CD4-positive, alpha-beta memory T cell (primary cell): ENCODE measurements at regions not wholly inside any gene's neighbourhood (a gene's known extent, or its start where the extent isn't known, plus 50 kb on each side); places are given as distances from the start of the nearest gene placed in this dataset.

Experiments used
- CTCF ChIA-PET: fragments of 350-600 bp; sonication (Branson Sonifier 250); formaldehyde crosslinking; loops from one replicate; lab custom pipeline; 2021; ENCODE audit warnings: inconsistent platforms; ENCODE audit not compliant: partially characterized antibody; lab: Charles Lee
- POLR2A ChIA-PET: fragments of 350-600 bp; sonication (Branson Sonifier 250); formaldehyde crosslinking; loops from one replicate; lab custom pipeline; 2021; ENCODE audit not compliant: partially characterized antibody; lab: Charles Lee
- DNase-seq, 5 donors: peaks; one replicate each; pipeline versions ENCODE4 v3.0.0 to v3.0.0-alpha.2; 2020 to 2022; ENCODE audit warnings: mixed read lengths in 1 of 5
- H3K27ac ChIP-seq: one replicate; pipeline ENCODE4 v1.7.0; 2013; ENCODE audit warnings: low read depth, low read length
- H3K27me3 ChIP-seq: 2 replicates; pipeline ENCODE4 v1.7.0; 2013; ENCODE audit warnings: mild to moderate bottlenecking, low read length, moderate library complexity; ENCODE audit not compliant: insufficient read depth
- H3K36me3 ChIP-seq: 2 replicates; pipeline ENCODE4 v1.7.0; 2013; ENCODE audit warnings: mild to moderate bottlenecking, low read length, moderate library complexity; ENCODE audit not compliant: insufficient read depth
- H3K4me1 ChIP-seq: 2 replicates; pipeline ENCODE4 v1.7.0; 2013; ENCODE audit warnings: mild to moderate bottlenecking, low read length, moderate library complexity; ENCODE audit not compliant: insufficient read depth
- H3K4me3 ChIP-seq, 2 donors: one replicate each; pipeline ENCODE4 v1.7.0; 2013; ENCODE audit warnings: low read length in 2 of 2, mild to moderate bottlenecking in 1 of 2
- H3K9me3 ChIP-seq, 2 donors: one replicate each; pipeline ENCODE4 v1.7.0; 2013; ENCODE audit warnings: low read length in 2 of 2, control low read depth in 1 of 2; ENCODE audit not compliant: control insufficient read depth in 1 of 2
- H3K27ac Mint-ChIP-seq, 7 donors: one replicate each; pipeline ENCODE4 v1.8.0; 2020 to 2021; ENCODE audit warnings: mixed read lengths in 7 of 7, mild to moderate bottlenecking in 6 of 7, inconsistent platforms in 3 of 7, moderate library complexity in 3 of 7
- H3K27me3 Mint-ChIP-seq, 2 donors: one replicate each; pipeline ENCODE4 v1.8.0; 2020 to 2021; ENCODE audit warnings: mixed read lengths in 2 of 2
- H3K36me3 Mint-ChIP-seq, 2 donors: one replicate each; pipeline ENCODE4 v1.8.0; 2020 to 2021; ENCODE audit warnings: mixed read lengths in 2 of 2, inconsistent platforms in 1 of 2, mild to moderate bottlenecking in 1 of 2
- H3K4me1 Mint-ChIP-seq, 4 donors: one replicate each; pipeline ENCODE4 v1.8.0; 2020 to 2021; ENCODE audit warnings: mixed read lengths in 4 of 4, mild to moderate bottlenecking in 1 of 4
- H3K4me3 Mint-ChIP-seq, 8 donors: one replicate each; pipeline ENCODE4 v1.8.0; 2020 to 2021; ENCODE audit warnings: mixed read lengths in 8 of 8, mild to moderate bottlenecking in 7 of 8, moderate library complexity in 6 of 8, inconsistent platforms in 3 of 8
- H3K9me3 Mint-ChIP-seq, 8 donors: one replicate each; pipeline ENCODE4 v1.8.0; 2020 to 2021; ENCODE audit warnings: mixed read lengths in 8 of 8, mild to moderate bottlenecking in 5 of 8, inconsistent platforms in 3 of 8, moderate library complexity in 1 of 8
- intact Hi-C: fragments of 100-400 bp; cut with micrococcal nuclease; formaldehyde crosslinking; loops from one replicate; pipeline ENCODE4 v1.15.1; 2023

DNA sequence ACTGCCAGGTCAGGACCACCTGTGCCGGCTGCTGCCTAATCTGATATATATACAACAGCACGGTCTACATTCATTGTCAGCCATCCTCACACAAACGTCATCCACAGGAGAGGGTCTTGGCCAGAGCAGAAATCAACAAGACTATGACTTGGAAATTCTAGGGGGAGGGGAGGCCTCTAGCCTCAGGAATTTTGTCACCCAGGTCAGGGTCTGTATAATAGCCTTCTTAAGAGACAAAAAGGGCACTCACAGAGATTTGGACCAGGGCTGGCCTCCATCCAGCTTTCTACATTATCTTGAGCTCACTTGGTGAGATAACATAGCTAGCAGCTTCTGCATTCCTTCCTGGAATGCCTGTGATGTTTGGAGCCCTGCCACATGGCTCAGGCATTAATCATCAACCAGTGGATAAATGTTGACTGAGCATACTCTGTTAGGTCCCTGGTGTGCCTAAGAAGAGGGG, 50.4 kb upstream of the CTIF start:
- no peaks in the 10 kb centered on the region for H3K36me3 ChIP-seq
- H3K4me3 Mint-ChIP-seq = no peak overlapping the region
- H3K9me3 ChIP-seq = no peaks in the 10 kb centered on the region
- intact Hi-C loops = no loop called here
- no peak for DNase-seq
- POLR2A ChIA-PET = no interaction called here
- no peak overlapping the region for H3K27ac Mint-ChIP-seq
- no peak overlapping the region for H3K4me3 ChIP-seq
- H3K27me3 ChIP-seq = no peaks in the 10 kb centered on the region
- no peaks in the 10 kb centered on the region for H3K4me1 Mint-ChIP-seq
- H3K9me3 Mint-ChIP-seq = no peaks in the 10 kb centered on the region
- H3K4me1 ChIP-seq = no peaks in the 10 kb centered on the region
- peaks cover 25 to 43% of the 10 kb centered on the region in 2 donors for H3K27me3 Mint-ChIP-seq
- no peak overlapping the region for H3K27ac ChIP-seq
- CTCF ChIA-PET = interaction anchor here (3.5 kb wide), 1 partner anchor 14 kb away, joined by 13 read pairs; no protein-coding TSS in a partner anchor
- no peaks in the 10 kb centered on the region for H3K36me3 Mint-ChIP-seq

DNA sequence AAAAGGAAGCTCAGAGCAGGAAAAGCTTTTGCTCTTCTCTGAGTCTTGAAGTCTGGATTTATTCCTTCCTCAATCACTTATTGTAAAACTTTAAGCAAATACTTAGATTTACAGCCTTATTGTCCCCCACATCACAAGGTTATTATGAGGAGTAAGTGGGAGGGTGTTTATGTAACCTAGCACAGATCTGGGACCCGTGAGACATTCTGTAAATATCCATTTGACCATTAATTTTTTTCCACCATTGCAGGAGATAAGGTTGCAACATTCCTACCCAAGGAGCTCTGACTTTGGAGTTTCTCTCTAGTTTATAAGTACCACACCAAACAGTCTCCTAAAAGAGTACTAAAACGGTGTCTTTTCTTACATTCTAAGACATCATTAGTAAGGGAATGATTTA, 52.1 kb upstream of the CTIF start:
- Mint-ChIP-seq H3K27ac (no peak overlapping the region), H3K4me3 (no peak overlapping the region), H3K9me3 (no peaks in the 10 kb centered on the region), H3K4me1 (no peaks in the 10 kb centered on the region), H3K36me3 (no peaks in the 10 kb centered on the region), H3K27me3 (peaks cover 16 to 31% of the 10 kb centered on the region in 2 donors)
- H3K27me3 ChIP-seq = no peaks in the 10 kb centered on the region
- H3K27ac ChIP-seq = no peak overlapping the region
- no peak overlapping the region for H3K4me3 ChIP-seq
- H3K9me3 ChIP-seq = no peaks in the 10 kb centered on the region
- DNase-seq = no peak
- CTCF ChIA-PET = interaction anchor here (0.7 to 3.5 kb wide), 2 partner anchors 12 to 187 kb away, joined by 3 to 13 read pairs; no protein-coding TSS in a partner anchor
- no peaks in the 10 kb centered on the region for H3K36me3 ChIP-seq
- POLR2A ChIA-PET = no interaction called here
- intact Hi-C loops = no loop called here
- no peaks in the 10 kb centered on the region for H3K4me1 ChIP-seq

DNA sequence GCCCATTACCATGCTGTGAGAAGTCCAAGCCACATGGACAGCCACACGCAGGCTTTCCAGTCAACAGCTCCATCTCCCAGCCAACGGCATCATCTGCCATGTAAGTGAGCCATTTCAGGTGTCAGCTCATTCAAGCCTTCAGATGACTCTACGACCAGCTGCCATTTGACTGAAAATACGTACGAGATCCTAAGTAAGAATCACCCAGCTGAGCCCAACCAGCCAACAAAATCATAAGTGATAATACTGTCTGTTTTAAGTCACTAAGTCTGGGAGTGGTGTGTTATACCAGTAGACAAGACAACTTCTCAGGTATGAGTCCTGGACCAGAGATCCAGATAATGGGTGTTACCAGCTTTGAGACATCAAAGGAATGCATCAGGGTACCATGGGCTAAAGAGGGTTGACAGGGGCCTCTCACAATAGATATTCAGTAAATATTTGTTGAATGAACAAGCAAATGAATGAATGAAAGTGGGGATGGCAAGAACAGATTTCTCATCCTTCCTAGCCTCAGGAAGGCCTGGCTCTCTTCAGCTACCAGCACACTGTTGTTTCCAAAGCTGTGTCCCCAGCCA, 52.9 kb upstream of the CTIF start:
- H3K4me1 ChIP-seq = no peaks in the 10 kb centered on the region
- no peaks in the 10 kb centered on the region for H3K4me1 Mint-ChIP-seq
- no peaks in the 10 kb centered on the region for H3K36me3 ChIP-seq
- intact Hi-C loops = no loop called here
- ChIA-PET POLR2A (no interaction called here), CTCF (interaction anchor here (3.5 kb wide), 1 partner anchor 11 kb away, joined by 13 read pairs; no protein-coding TSS in a partner anchor)
- H3K27me3 Mint-ChIP-seq = peaks cover 21 to 27% of the 10 kb centered on the region in 2 donors
- H3K4me3 ChIP-seq = no peak overlapping the region
- no peaks in the 10 kb centered on the region for H3K9me3 Mint-ChIP-seq
- no peaks in the 10 kb centered on the region for H3K36me3 Mint-ChIP-seq
- no peaks in the 10 kb centered on the region for H3K9me3 ChIP-seq
- no peaks in the 10 kb centered on the region for H3K27me3 ChIP-seq
- no peak overlapping the region for H3K27ac ChIP-seq
- H3K4me3 Mint-ChIP-seq = no peak overlapping the region
- no peak overlapping the region for H3K27ac Mint-ChIP-seq
- no peak for DNase-seq

DNA sequence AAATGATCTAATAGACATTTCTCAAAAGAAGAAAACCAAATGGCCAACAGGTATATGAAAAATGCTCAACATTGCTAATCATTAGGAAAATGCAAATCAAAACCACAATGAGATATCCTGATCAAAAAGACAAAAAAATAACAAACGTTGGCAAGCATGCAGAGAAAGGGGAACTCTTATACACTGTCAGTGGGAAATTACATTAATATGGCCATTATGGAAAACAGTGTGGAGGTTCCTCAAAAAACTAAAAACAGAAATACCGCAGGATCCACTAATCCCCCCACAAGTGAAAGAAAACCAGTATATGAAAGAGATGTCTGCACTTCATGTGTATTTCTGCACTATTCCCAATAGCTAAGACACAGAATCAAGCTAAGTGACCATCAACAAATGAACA, 57.7 kb upstream of the CTIF start:
- Histone ChIP-seq H3K4me1 (no peaks in the 10 kb centered on the region), H3K9me3 (no peaks in the 10 kb centered on the region), H3K36me3 (no peaks in the 10 kb centered on the region), H3K27ac (no peak overlapping the region), H3K27me3 (no peaks in the 10 kb centered on the region), H3K4me3 (no peak overlapping the region)
- Mint-ChIP-seq H3K36me3 (no peaks in the 10 kb centered on the region), H3K4me1 (no peaks in the 10 kb centered on the region), H3K27me3 (peaks cover 9 to 16% of the 10 kb centered on the region in 2 donors), H3K9me3 (no peaks in the 10 kb centered on the region), H3K27ac (no peak overlapping the region), H3K4me3 (no peak overlapping the region)
- DNase-seq = no peak
- intact Hi-C loops = no loop called here
- POLR2A ChIA-PET = no interaction called here
- CTCF ChIA-PET = interaction anchor here (0.7 to 1.3 kb wide), 2 partner anchors 35 to 184 kb away, joined by 3 read pairs; no protein-coding TSS in a partner anchor

DNA sequence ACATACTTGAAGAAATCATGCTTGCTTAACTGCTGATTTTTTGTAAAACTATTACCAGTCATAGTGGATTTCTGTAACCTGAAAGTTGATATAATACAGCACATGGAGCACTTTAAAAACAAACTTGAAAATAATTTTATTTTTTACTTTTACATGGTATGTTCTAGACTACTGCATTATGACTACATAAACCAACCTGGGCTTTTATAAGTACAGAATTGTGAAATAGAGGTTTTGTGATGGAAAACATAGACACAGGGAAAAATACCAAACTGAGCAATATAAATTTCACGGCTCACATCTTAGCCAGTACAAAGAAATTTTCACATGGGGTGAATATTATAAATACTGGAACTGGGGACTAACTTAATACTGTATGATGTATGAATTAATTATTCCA, 59.3 kb upstream of the CTIF start:
- no peak overlapping the region for H3K4me3 Mint-ChIP-seq
- intact Hi-C loops = loop anchor here (5.0 kb wide), 1 partner anchor 1878 kb away; no protein-coding TSS in a partner anchor

DNA sequence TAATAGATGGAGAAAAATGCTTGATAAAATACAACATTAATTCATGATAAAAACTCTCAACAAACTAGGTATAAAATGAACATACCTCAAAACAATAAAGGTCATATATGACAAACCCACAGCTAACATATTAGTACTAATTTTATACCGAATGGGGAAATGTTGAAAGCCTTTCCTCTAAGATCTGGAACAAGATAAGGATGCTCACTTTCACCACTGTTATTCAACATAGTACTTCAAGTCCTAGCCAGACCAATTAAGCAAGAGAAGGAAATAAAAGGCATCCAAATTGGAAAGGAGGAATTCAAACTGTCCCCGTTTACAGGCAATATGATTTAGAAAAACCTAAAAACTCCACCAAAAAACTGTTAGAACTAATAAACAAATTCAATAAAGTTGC, 61.5 kb upstream of the CTIF start:
- ChIA-PET CTCF (no interaction called here), POLR2A (no interaction called here)
- no peaks in the 10 kb centered on the region for H3K9me3 ChIP-seq
- DNase-seq = no peak
- H3K27ac ChIP-seq = no peak overlapping the region
- Mint-ChIP-seq H3K27me3 (peaks cover 21 to 23% of the 10 kb centered on the region in 2 donors), H3K4me1 (no peaks in the 10 kb centered on the region), H3K9me3 (peaks cover 0 to 2% (median under 1%) of the 10 kb centered on the region in 8 donors), H3K4me3 (no peak overlapping the region), H3K36me3 (no peaks in the 10 kb centered on the region), H3K27ac (no peak overlapping the region)
- no peaks in the 10 kb centered on the region for H3K4me1 ChIP-seq
- H3K27me3 ChIP-seq = no peaks in the 10 kb centered on the region
- intact Hi-C loops = loop anchor here (5.0 kb wide), 1 partner anchor 1880 kb away; no protein-coding TSS in a partner anchor
- no peaks in the 10 kb centered on the region for H3K36me3 ChIP-seq
- no peak overlapping the region for H3K4me3 ChIP-seq

More for the DNA sequence above, 59.3 kb upstream of the CTIF start:
- H3K4me1 Mint-ChIP-seq = no peaks in the 10 kb centered on the region
- no peaks in the 10 kb centered on the region for H3K9me3 Mint-ChIP-seq
- POLR2A ChIA-PET = no interaction called here
- peaks cover 13 to 17% of the 10 kb centered on the region in 2 donors for H3K27me3 Mint-ChIP-seq
- Histone ChIP-seq H3K36me3 (no peaks in the 10 kb centered on the region), H3K27ac (no peak overlapping the region), H3K9me3 (no peaks in the 10 kb centered on the region), H3K4me1 (no peaks in the 10 kb centered on the region), H3K4me3 (no peak overlapping the region), H3K27me3 (no peaks in the 10 kb centered on the region)
- no peak overlapping the region for H3K27ac Mint-ChIP-seq
- CTCF ChIA-PET = no interaction called here
- no peaks in the 10 kb centered on the region for H3K36me3 Mint-ChIP-seq
- DNase-seq = no peak

DNA sequence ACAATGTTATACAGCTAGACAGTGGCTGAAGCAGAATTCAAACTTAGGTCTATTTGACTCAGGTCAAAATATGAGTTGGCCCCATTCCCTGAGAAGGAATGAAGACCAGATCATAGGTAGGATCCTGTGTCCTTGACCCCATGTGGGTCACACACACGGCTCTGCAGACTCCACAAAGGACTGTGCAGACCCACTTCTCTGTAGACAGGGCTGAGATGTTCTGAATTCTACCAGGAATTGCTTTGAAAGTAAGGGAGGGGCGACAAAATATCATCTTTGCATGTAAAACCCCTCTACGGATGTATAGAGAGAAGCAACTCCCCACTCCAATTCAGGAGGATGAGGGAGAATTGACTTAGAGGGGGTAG, 62.3 kb upstream of the CTIF start:
- peaks cover 0 to 8% (median 3%) of the 10 kb centered on the region in 8 donors for H3K9me3 Mint-ChIP-seq
- no peaks in the 10 kb centered on the region for H3K4me1 Mint-ChIP-seq
- no peak for DNase-seq
- ChIA-PET CTCF (interaction anchor here (1.2 to 3.3 kb wide), 4 partner anchors 10 to 183 kb away, joined by 4 to 13 read pairs (median 8); no protein-coding TSS in a partner anchor), POLR2A (no interaction called here)
- peaks cover 19 to 28% of the 10 kb centered on the region in 2 donors for H3K27me3 Mint-ChIP-seq
- Histone ChIP-seq H3K4me1 (no peaks in the 10 kb centered on the region), H3K9me3 (no peaks in the 10 kb centered on the region), H3K36me3 (no peaks in the 10 kb centered on the region), H3K4me3 (no peak overlapping the region), H3K27me3 (no peaks in the 10 kb centered on the region), H3K27ac (no peak overlapping the region)
- H3K36me3 Mint-ChIP-seq = no peaks in the 10 kb centered on the region
- H3K4me3 Mint-ChIP-seq = no peak overlapping the region
- no peak overlapping the region for H3K27ac Mint-ChIP-seq
- intact Hi-C loops = loop anchor here (5.0 kb wide), 1 partner anchor 1881 kb away; no protein-coding TSS in a partner anchor
